Panc1 (cell line): ENCODE measurements at regions not wholly inside any gene's neighbourhood (a gene's known extent, or its start where the extent isn't known, plus 50 kb on each side); places are given as distances from the start of the nearest gene placed in this dataset.

Experiments
- ATAC-seq: fragments of 200-7000 bp; cut with Tn5 transposase; 2 replicates; pipeline ENCODE4 v1.9.1; 2020; ENCODE audit warnings: mild to moderate bottlenecking, moderate library complexity
- BruUV-seq: library from RNA; stranded (reverse); fragments of 400-500 nt; replicated peaks from 2 replicates; lab custom pipeline; 2021; lab: Mats Ljungman, UMichigan
- CTCF ChIA-PET: fragments of 300-600 bp; sonication (Branson Sonifier 250); formaldehyde crosslinking; loops from one replicate; lab custom pipeline; 2022; ENCODE audit warnings: antibody characterized with exemption; lab: Charles Lee
- POLR2A ChIA-PET: fragments of 300-600 bp; sonication (Branson Sonifier 250); formaldehyde crosslinking; loops from one replicate; lab custom pipeline; 2022; ENCODE audit warnings: antibody characterized with exemption; lab: Charles Lee
- DNase-seq: peaks from one replicate; pipeline ENCODE4 v3.0.0-alpha.2; 2010; ENCODE audit warnings: low read depth, low spot score
- H3K27ac ChIP-seq: 2 replicates; pipeline ENCODE4 v1.5.1; 2011; ENCODE audit warnings: mild to moderate bottlenecking, low read length, inconsistent platforms
- H3K27me3 ChIP-seq: fragments of 200-500 bp; sonication (Bioruptor generic); 2 replicates; pipeline ENCODE4 v1.6.0; 2014; ENCODE audit warnings: low read length, inconsistent platforms; ENCODE audit not compliant: control insufficient read depth, insufficient read depth
- H3K36me3 ChIP-seq: fragments of 200-500 bp; sonication (Bioruptor generic); 2 replicates; pipeline ENCODE4 v1.5.1; 2014; ENCODE audit warnings: inconsistent platforms, mild to moderate bottlenecking, low read length, moderate library complexity; ENCODE audit not compliant: control insufficient read depth, insufficient read depth
- H3K4me1 ChIP-seq: 2 replicates; pipeline ENCODE4 v1.5.1; 2011; ENCODE audit warnings: inconsistent platforms, mild to moderate bottlenecking, low read length, moderate library complexity; ENCODE audit not compliant: control insufficient read depth, insufficient read depth
- H3K4me3 ChIP-seq, 2 experiments: 2 replicates each; pipeline ENCODE4 v1.5.1; 2011 to 2012; ENCODE audit warnings: low read depth in 2 of 2, low read length in 2 of 2, mild to moderate bottlenecking in 2 of 2, inconsistent platforms in 1 of 2, moderate library complexity in 1 of 2
- H3K9me3 ChIP-seq: fragments of 200-500 bp; sonication (Bioruptor generic); 2 replicates; pipeline ENCODE4 v1.5.1; 2014; ENCODE audit warnings: low read depth, mild to moderate bottlenecking, inconsistent platforms, low read length, moderate library complexity; ENCODE audit not compliant: control insufficient read depth, insufficient read depth
- POLR2AphosphoS5 ChIP-seq: IDR thresholded peaks from 2 replicates; pipeline ENCODE4 v1.6.1; 2012; ENCODE audit warnings: mild to moderate bottlenecking, low read depth, low read length, moderate library complexity
- SIN3A ChIP-seq: IDR thresholded peaks from 2 replicates; pipeline ENCODE4 v1.6.1; 2012; ENCODE audit warnings: low read depth, mild to moderate bottlenecking, low read length, moderate library complexity, borderline replicate concordance; ENCODE audit not compliant: insufficient read depth
- TCF7L2 ChIP-seq: IDR thresholded peaks from 2 replicates; pipeline ENCODE4 v1.6.1; 2011; ENCODE audit warnings: mild to moderate bottlenecking, low read depth, low read length, inconsistent platforms
- in situ Hi-C: cut with HindIII; loops from 2 replicates; pipeline ENCODE4 v1.10.0; 2016; ENCODE audit warnings: low sequenced_read_pairs, low pct_unique_long_range_greater_than_20kb
- intact Hi-C: fragments of 100-400 bp; cut with micrococcal nuclease; formaldehyde crosslinking; loops from one replicate; pipeline ENCODE4 v1.10.0; 2022; ENCODE audit not compliant: unreplicated experiment
- TF ChIP-seq, protein P1 (sequence below), 2 experiments: IDR thresholded peaks; 2 replicates each; pipeline ENCODE4 v1.6.1; 2011 to 2012; ENCODE audit warnings: low read depth in 2 of 2, control low read depth in 1 of 2, low read length in 1 of 2, mild to moderate bottlenecking in 1 of 2, moderate library complexity in 1 of 2; ENCODE audit not compliant: insufficient read depth in 1 of 2
- TF ChIP-seq, protein P2 (sequence below): fragments of 450-650 bp; IDR thresholded peaks from 2 replicates; pipeline ENCODE4 v1.5.1; 2017; ENCODE audit warnings: mild to moderate bottlenecking

DNA sequence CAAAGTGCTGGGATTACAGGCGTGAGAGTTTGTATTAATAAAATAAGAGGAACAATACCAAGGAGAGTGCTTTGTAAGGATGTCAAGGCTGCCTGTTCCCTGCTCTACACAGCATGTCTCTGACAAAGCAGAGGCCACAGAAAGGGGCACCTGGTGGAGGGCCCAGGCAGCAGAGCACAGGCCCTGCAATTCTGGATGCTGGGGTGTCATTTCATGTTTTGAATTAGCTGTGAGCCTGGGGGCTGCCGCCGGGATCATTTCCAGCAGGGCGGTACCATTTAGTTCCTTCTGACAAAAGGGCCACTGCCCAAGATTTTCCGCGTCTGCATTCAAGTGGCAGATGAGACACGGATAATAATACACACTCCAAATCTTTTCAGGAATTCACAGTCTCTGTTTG is 396.9 kb downstream of the GADD45G start:
- no TSS peak for BruUV-seq
- H3K4me3 ChIP-seq, result no peak overlapping the region
- peaks cover 18% of the 10 kb centered on the region for H3K4me1 ChIP-seq
- no peak for ATAC-seq
- H3K27me3 ChIP-seq, result no peaks in the 10 kb centered on the region
- no peak overlapping the region; the same call in 1 of the 2 replicates for H3K27ac ChIP-seq
- no peaks in the 10 kb centered on the region for H3K9me3 ChIP-seq
- DNase-seq, result no peak
- intact Hi-C loops (no loop called here), in situ Hi-C loops (no loop called here)
- ChIA-PET CTCF (no interaction called here), POLR2A (no interaction called here)
- no peaks in the 10 kb centered on the region for H3K36me3 ChIP-seq
- TF ChIP-seq, protein P1, sequence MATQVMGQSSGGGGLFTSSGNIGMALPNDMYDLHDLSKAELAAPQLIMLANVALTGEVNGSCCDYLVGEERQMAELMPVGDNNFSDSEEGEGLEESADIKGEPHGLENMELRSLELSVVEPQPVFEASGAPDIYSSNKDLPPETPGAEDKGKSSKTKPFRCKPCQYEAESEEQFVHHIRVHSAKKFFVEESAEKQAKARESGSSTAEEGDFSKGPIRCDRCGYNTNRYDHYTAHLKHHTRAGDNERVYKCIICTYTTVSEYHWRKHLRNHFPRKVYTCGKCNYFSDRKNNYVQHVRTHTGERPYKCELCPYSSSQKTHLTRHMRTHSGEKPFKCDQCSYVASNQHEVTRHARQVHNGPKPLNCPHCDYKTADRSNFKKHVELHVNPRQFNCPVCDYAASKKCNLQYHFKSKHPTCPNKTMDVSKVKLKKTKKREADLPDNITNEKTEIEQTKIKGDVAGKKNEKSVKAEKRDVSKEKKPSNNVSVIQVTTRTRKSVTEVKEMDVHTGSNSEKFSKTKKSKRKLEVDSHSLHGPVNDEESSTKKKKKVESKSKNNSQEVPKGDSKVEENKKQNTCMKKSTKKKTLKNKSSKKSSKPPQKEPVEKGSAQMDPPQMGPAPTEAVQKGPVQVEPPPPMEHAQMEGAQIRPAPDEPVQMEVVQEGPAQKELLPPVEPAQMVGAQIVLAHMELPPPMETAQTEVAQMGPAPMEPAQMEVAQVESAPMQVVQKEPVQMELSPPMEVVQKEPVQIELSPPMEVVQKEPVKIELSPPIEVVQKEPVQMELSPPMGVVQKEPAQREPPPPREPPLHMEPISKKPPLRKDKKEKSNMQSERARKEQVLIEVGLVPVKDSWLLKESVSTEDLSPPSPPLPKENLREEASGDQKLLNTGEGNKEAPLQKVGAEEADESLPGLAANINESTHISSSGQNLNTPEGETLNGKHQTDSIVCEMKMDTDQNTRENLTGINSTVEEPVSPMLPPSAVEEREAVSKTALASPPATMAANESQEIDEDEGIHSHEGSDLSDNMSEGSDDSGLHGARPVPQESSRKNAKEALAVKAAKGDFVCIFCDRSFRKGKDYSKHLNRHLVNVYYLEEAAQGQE (IDR thresholded peaks at IDR 0.05; ENCODE audit: insufficient read depth in 1 of 2, low read depth in 2 of 2, low read length in 1 of 2), result no peak
- TF ChIP-seq, protein P2, sequence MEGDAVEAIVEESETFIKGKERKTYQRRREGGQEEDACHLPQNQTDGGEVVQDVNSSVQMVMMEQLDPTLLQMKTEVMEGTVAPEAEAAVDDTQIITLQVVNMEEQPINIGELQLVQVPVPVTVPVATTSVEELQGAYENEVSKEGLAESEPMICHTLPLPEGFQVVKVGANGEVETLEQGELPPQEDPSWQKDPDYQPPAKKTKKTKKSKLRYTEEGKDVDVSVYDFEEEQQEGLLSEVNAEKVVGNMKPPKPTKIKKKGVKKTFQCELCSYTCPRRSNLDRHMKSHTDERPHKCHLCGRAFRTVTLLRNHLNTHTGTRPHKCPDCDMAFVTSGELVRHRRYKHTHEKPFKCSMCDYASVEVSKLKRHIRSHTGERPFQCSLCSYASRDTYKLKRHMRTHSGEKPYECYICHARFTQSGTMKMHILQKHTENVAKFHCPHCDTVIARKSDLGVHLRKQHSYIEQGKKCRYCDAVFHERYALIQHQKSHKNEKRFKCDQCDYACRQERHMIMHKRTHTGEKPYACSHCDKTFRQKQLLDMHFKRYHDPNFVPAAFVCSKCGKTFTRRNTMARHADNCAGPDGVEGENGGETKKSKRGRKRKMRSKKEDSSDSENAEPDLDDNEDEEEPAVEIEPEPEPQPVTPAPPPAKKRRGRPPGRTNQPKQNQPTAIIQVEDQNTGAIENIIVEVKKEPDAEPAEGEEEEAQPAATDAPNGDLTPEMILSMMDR, result no peak

DNA sequence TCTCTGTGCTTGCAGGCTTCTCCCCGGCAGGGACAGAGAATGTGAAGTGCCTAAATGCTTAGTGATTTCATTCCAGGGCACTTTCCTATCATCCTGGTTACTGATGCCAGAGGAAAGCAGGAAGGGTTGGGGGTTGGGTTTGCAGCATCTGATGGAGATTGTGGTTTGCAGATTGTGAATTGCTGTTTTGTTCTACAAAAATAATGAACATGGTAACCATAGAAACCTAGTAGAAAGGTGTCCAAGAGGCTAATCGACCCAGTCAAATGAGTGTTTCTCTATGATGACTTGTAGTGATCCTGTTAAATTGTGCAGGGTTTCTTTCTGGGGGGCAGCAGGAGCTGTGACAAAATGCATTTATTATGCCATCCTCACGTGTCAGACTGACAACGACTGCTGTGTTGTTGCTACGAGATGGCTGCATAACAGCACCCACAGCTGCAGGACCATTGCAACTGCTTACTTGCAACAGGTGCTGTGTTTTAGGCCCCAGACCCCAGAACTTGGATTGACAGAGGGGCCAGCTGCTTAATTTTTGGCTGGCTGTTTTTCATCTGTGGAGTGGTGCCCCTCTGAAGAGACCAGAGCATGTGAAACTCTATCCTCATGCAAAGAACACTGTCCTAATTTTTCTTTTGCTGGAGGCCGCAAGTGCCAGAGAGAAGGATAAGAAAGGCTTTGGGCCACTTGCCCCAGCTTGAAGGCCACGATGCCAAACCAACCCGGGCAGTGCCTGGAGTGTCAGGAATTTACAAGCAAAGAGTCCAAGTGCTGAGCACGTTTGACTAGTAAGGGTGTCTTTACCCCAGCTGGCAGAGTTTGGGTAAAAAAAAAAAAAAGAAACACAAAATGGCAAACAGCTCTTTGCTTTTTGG is 397.8 kb downstream of the GADD45G start:
- no TSS peak for BruUV-seq
- H3K27ac ChIP-seq, result no peak overlapping the region
- H3K36me3 ChIP-seq, result no peaks in the 10 kb centered on the region
- H3K4me3 ChIP-seq, result no peak overlapping the region
- intact Hi-C loops, result no loop called here
- ATAC-seq (no peak), DNase-seq (no peak)
- H3K27me3 ChIP-seq, result no peaks in the 10 kb centered on the region
- no peaks in the 10 kb centered on the region for H3K9me3 ChIP-seq
- in situ Hi-C loops, result no loop called here
- H3K4me1 ChIP-seq, result peaks cover 18% of the 10 kb centered on the region
- CTCF ChIA-PET, result no interaction called here
- TF ChIP-seq TCF7L2 (no peak), POLR2AphosphoS5 (no peak), SIN3A (no peak)
- TF ChIP-seq, protein P1 (IDR thresholded peaks at IDR 0.05; ENCODE audit: insufficient read depth in 1 of 2, low read depth in 2 of 2, low read length in 1 of 2), result no peak
- TF ChIP-seq, protein P2, result no peak
- POLR2A ChIA-PET, result no interaction called here
